Karpas-422 (cell line): ENCODE measurements at regions not wholly inside any gene's neighbourhood (a gene's known extent, or its start where the extent isn't known, plus 50 kb on each side); places are given as distances from the start of the nearest gene placed in this dataset.

Experiments
- DNase-seq: peaks from one replicate; pipeline ENCODE4 v3.0.0-alpha.2; 2015
- H2AFZ ChIP-seq: fragments of 200-600 bp; sonication (generic); 2 replicates; pipeline ENCODE4 v1.6.1; 2014; ENCODE audit warnings: antibody characterized with exemption, low read length, mixed read lengths
- H3K27ac ChIP-seq: fragments of 200-600 bp; sonication (generic); 2 replicates; pipeline ENCODE4 v1.5.1; 2014; ENCODE audit warnings: mild to moderate bottlenecking, low read length, moderate library complexity
- H3K27me3 ChIP-seq: fragments of 200-600 bp; sonication (generic); 2 replicates; pipeline ENCODE4 v1.6.1; 2014; ENCODE audit warnings: low read length, mixed read lengths
- H3K36me3 ChIP-seq: fragments of 200-600 bp; sonication (generic); 2 replicates; pipeline ENCODE4 v1.6.1; 2014; ENCODE audit warnings: low read length, mixed read lengths; ENCODE audit not compliant: insufficient read depth
- H3K4me1 ChIP-seq: fragments of 200-600 bp; sonication (generic); 2 replicates; pipeline ENCODE4 v1.6.1; 2014; ENCODE audit warnings: mild to moderate bottlenecking, low read length, mixed read lengths
- H3K4me2 ChIP-seq: fragments of 200-600 bp; sonication (generic); 2 replicates; pipeline ENCODE4 v1.6.1; 2014; ENCODE audit warnings: low read length, low read depth, mild to moderate bottlenecking; ENCODE audit not compliant: poor library complexity, severe bottlenecking
- H3K4me3 ChIP-seq: fragments of 200-600 bp; sonication (generic); 2 replicates; pipeline ENCODE4 v1.5.1; 2014; ENCODE audit warnings: mild to moderate bottlenecking, antibody characterized with exemption, low read length, mixed read lengths
- H3K79me2 ChIP-seq: fragments of 200-600 bp; sonication (generic); 2 replicates; pipeline ENCODE4 v1.6.1; 2014; ENCODE audit warnings: mild to moderate bottlenecking, low read length, mixed read lengths
- H3K9ac ChIP-seq: fragments of 200-600 bp; sonication (generic); 2 replicates; pipeline ENCODE4 v1.6.0; 2014; ENCODE audit warnings: low read length
- H3K9me2 ChIP-seq: fragments of 200-600 bp; sonication (generic), shearing (Covaris generic); replicated peaks from 2 replicates; pipeline ENCODE4 v1.6.0; 2014; ENCODE audit warnings: mild to moderate bottlenecking, low read length, moderate library complexity; ENCODE audit not compliant: insufficient read depth
- H3K9me3 ChIP-seq: fragments of 300-700, 200-600 bp; sonication (generic); 2 replicates; pipeline ENCODE4 v1.6.1; 2014; ENCODE audit warnings: low read length, mixed read lengths
- H4K20me1 ChIP-seq: fragments of 200-600 bp; sonication (generic); 2 replicates; pipeline ENCODE4 v1.6.1; 2014; ENCODE audit warnings: mild to moderate bottlenecking, antibody characterized with exemption, low read length, low read depth; ENCODE audit not compliant: insufficient read depth

DNA sequence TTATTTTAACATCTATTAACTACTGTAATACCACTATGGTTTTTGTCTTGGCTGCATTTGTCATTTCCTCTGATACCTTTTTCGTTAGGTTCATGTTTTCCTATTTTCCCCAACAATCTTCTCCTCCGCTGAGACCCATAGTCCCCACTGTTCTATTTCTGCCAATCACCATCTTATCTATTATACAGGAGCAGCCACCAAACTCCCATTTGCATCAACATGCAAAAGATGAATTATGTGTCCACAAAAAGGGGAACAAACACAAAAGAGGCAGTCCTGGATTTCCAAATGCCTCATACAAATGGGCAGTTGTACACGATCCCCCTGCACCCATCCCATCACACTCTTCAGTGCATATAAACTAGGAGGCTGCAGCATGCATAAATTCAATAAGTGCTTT is 121.7 kb upstream of the MYLIP start:
- H3K4me3 ChIP-seq: no peak overlapping the region
- peaks cover 10% of the 10 kb centered on the region for H3K4me1 ChIP-seq
- H3K36me3 ChIP-seq: no peaks in the 10 kb centered on the region
- H2AFZ ChIP-seq: no peak overlapping the region
- H3K27ac ChIP-seq: no peak overlapping the region
- no peak for DNase-seq
- H3K4me2 ChIP-seq: no peak overlapping the region
- no peaks in the 10 kb centered on the region for H3K9me3 ChIP-seq
- no peaks in the 10 kb centered on the region for H4K20me1 ChIP-seq
- no peak overlapping the region for H3K9ac ChIP-seq
- no peaks in the 10 kb centered on the region for H3K27me3 ChIP-seq
- no peaks in the 10 kb centered on the region for H3K9me2 ChIP-seq
- no peaks in the 10 kb centered on the region for H3K79me2 ChIP-seq

DNA sequence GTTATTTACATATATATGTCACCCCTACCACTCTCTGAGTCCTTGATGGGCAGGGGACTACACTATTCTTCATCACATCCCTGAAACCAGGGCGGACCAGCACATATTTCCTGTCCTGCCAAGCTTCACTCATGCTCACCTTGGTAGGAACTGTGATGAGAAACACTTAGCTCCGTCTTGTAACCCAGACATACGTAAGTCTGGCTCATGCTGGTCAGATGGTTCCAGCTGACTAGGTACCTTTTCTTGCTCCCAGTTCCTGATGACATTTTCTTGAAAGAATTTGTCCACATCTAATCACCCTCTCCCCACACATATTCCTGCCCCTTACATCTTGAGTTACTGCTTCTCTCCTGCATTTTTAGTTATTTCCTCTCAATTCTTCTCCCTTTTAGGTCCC is 122.2 kb upstream of the MYLIP start:
- no peaks in the 10 kb centered on the region for H3K36me3 ChIP-seq
- H3K27me3 ChIP-seq: no peaks in the 10 kb centered on the region
- no peak overlapping the region for H3K4me2 ChIP-seq
- H2AFZ ChIP-seq: no peak overlapping the region
- no peaks in the 10 kb centered on the region for H3K9me2 ChIP-seq
- no peaks in the 10 kb centered on the region for H3K9me3 ChIP-seq
- no peak overlapping the region for H3K4me3 ChIP-seq
- H3K79me2 ChIP-seq: no peaks in the 10 kb centered on the region
- no peak overlapping the region for H3K27ac ChIP-seq
- H3K9ac ChIP-seq: no peak overlapping the region
- H3K4me1 ChIP-seq: peaks cover 10% of the 10 kb centered on the region
- DNase-seq: no peak
- no peaks in the 10 kb centered on the region for H4K20me1 ChIP-seq

- Histone ChIP-seq H3K36me3 (no peaks in the 10 kb centered on the region), H3K9ac (no peak overlapping the region), H2AFZ (no peak overlapping the region), H3K4me3 (no peak overlapping the region), H4K20me1 (no peaks in the 10 kb centered on the region), H3K4me2 (no peak overlapping the region), H3K79me2 (no peaks in the 10 kb centered on the region), H3K9me2 (no peaks in the 10 kb centered on the region), H3K27me3 (no peaks in the 10 kb centered on the region), H3K27ac (no peak overlapping the region), H3K9me3 (no peaks in the 10 kb centered on the region), H3K4me1 (peaks cover 10% of the 10 kb centered on the region)
- DNase-seq: no peak
Measured at GRCh38 chr6:16004934-16005679, 123.8 kb upstream of the MYLIP start.

- Histone ChIP-seq H3K27me3 (no peaks in the 10 kb centered on the region), H3K4me1 (peaks cover 10% of the 10 kb centered on the region), H3K9me2 (no peaks in the 10 kb centered on the region), H3K27ac (no peak overlapping the region), H3K4me3 (no peak overlapping the region), H3K4me2 (no peak overlapping the region), H3K9me3 (no peaks in the 10 kb centered on the region), H3K79me2 (no peaks in the 10 kb centered on the region), H4K20me1 (no peaks in the 10 kb centered on the region), H2AFZ (no peak overlapping the region), H3K9ac (no peak overlapping the region), H3K36me3 (no peaks in the 10 kb centered on the region)
- DNase-seq: no peak
Measured at GRCh38 chr6:16003197-16003491, 125.7 kb upstream of the MYLIP start.

DNA sequence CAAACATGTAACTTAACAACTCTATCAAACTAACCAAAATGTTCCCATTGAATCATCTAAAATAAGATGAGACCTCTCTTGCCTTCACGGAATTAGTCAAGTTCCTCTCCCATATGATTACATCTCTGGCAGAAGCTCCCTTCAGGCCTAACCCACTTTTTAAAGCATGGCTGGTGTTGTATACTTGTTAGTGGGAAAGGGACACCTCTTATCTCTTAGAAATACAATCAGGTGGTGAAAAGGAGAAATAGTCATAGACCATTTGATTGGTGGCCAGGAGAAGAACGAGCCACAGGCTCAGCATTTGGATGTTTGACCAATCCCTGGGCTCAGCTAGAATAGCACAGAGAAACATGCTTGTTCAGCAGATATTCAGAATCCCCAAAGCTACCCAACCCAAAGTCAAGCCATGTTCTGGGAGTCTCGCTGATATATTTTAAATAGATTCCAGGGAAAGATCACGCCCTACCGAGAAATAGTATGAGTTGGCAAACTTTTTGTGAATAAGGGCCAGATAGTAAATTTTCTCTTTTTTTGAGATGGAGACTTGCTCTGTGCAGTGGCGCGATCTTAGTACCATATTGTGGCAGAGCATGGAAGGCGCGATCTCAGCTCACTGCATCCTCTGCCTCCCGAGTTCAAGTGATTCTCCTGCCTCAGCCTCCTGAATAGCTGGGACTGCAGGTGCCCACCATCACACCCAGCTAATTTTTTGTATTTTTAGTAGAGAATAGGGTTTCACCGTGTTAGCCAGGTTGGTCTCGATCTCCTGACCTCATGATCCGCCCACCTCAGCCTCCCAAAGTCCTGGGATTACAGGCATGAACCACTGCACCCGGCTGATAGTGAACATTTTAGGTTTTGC is 126.3 kb upstream of the MYLIP start:
- H3K36me3 ChIP-seq: no peaks in the 10 kb centered on the region
- no peaks in the 10 kb centered on the region for H3K79me2 ChIP-seq
- H3K4me2 ChIP-seq: no peak overlapping the region
- no peak for DNase-seq
- H3K9me3 ChIP-seq: no peaks in the 10 kb centered on the region
- no peaks in the 10 kb centered on the region for H4K20me1 ChIP-seq
- H3K4me1 ChIP-seq: peaks cover 10% of the 10 kb centered on the region
- no peaks in the 10 kb centered on the region for H3K9me2 ChIP-seq
- no peak overlapping the region for H3K27ac ChIP-seq
- no peaks in the 10 kb centered on the region for H3K27me3 ChIP-seq
- no peak overlapping the region for H3K9ac ChIP-seq
- H3K4me3 ChIP-seq: no peak overlapping the region
- H2AFZ ChIP-seq: no peak overlapping the region

DNA sequence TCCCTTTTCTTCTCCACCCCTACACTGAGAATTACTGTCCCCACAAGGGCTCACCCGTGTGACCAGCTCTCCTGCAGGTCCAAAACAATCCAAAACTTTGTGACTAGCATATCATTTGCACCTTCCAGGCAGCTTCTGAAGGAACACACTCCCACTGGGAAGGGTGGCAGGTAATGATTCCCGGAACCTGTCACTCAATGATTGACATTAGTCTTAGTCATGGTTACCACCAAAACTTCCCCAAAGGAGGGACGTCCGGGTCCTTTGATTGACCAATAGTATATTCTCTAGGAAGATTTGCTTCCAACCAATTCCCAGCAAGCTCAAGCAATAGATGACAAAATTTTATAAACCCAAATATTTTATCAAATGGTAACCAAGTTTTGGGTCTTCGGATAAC is 127.7 kb upstream of the MYLIP start:
- no peaks in the 10 kb centered on the region for H3K9me2 ChIP-seq
- H3K4me1 ChIP-seq: no peaks in the 10 kb centered on the region
- H3K9me3 ChIP-seq: no peaks in the 10 kb centered on the region
- H3K4me2 ChIP-seq: no peak overlapping the region
- no peak overlapping the region for H3K4me3 ChIP-seq
- no peaks in the 10 kb centered on the region for H4K20me1 ChIP-seq
- H3K9ac ChIP-seq: no peak overlapping the region
- H2AFZ ChIP-seq: no peak overlapping the region
- no peaks in the 10 kb centered on the region for H3K79me2 ChIP-seq
- no peaks in the 10 kb centered on the region for H3K36me3 ChIP-seq
- no peaks in the 10 kb centered on the region for H3K27me3 ChIP-seq
- no peak overlapping the region for H3K27ac ChIP-seq
- no peak for DNase-seq

DNA sequence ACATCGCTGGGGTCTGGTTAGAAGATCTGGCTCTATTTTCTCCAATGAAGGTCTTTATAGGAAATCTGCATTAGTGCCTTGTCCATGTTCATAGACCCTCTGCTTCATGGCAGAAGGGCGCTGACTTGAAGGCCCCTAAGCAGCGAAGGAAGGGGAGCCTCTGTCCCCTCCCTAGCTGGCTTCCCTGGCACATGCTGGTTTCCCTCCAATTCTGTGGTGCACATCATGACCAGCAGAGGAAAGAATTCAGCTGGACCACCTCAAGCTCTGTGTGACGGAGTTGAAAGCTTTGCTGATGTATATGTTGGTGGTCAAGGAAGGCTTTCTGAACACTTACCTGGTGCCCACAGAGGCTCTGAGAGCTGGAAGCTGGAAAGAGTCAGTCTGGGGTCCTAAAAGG is 129.7 kb upstream of the MYLIP start:
- H3K9ac ChIP-seq: no peak overlapping the region
- no peak overlapping the region for H3K4me2 ChIP-seq
- no peaks in the 10 kb centered on the region for H3K79me2 ChIP-seq
- no peak for DNase-seq
- H3K36me3 ChIP-seq: no peaks in the 10 kb centered on the region
- no peak overlapping the region for H3K4me3 ChIP-seq
- H3K9me2 ChIP-seq: no peaks in the 10 kb centered on the region
- H3K9me3 ChIP-seq: no peaks in the 10 kb centered on the region
- no peak overlapping the region for H3K27ac ChIP-seq
- no peaks in the 10 kb centered on the region for H4K20me1 ChIP-seq
- no peaks in the 10 kb centered on the region for H3K27me3 ChIP-seq
- H2AFZ ChIP-seq: no peak overlapping the region
- H3K4me1 ChIP-seq: no peaks in the 10 kb centered on the region

GRCh38 chr6:15997586-15998388 is 131.1 kb upstream of the MYLIP start:
- H3K36me3 ChIP-seq: no peaks in the 10 kb centered on the region
- no peaks in the 10 kb centered on the region for H3K9me2 ChIP-seq
- H4K20me1 ChIP-seq: no peaks in the 10 kb centered on the region
- H3K4me3 ChIP-seq: no peak overlapping the region
- H3K79me2 ChIP-seq: no peaks in the 10 kb centered on the region
- no peak for DNase-seq
- H3K27ac ChIP-seq: no peak overlapping the region
- H3K9me3 ChIP-seq: no peaks in the 10 kb centered on the region
- no peak overlapping the region for H3K4me2 ChIP-seq
- H2AFZ ChIP-seq: no peak overlapping the region
- no peaks in the 10 kb centered on the region for H3K4me1 ChIP-seq
- H3K9ac ChIP-seq: no peak overlapping the region
- H3K27me3 ChIP-seq: no peaks in the 10 kb centered on the region
